Neuronal stem cell (in vitro differentiated cells): ENCODE measurements at regions not wholly inside any gene's neighbourhood (a gene's known extent, or its start where the extent isn't known, plus 50 kb on each side); places are given as distances from the start of the nearest gene placed in this dataset.

Source experiments
- DNase-seq: peaks from one replicate; pipeline ENCODE4 v3.0.0-alpha.2; 2013; ENCODE audit warnings: low spot score
- H2AFZ ChIP-seq: one replicate; pipeline ENCODE4 v1.6.1; 2013; ENCODE audit warnings: mild to moderate bottlenecking, low read length, inconsistent platforms
- H2AK5ac ChIP-seq: 2 replicates; pipeline ENCODE4 v1.6.1; 2013; ENCODE audit warnings: low read depth, mild to moderate bottlenecking, inconsistent platforms, low read length, moderate library complexity, mixed read lengths
- H2BK120ac ChIP-seq: 2 replicates; pipeline ENCODE4 v1.6.1; 2013; ENCODE audit warnings: low read depth, mild to moderate bottlenecking, inconsistent platforms, low read length, moderate library complexity, mixed read lengths
- H2BK12ac ChIP-seq: one replicate; pipeline ENCODE4 v1.6.1; 2013; ENCODE audit warnings: low read length, inconsistent platforms
- H2BK15ac ChIP-seq: 2 replicates; pipeline ENCODE4 v1.6.1; 2013; ENCODE audit warnings: mild to moderate bottlenecking, low read length, inconsistent platforms, mixed read lengths
- H2BK5ac ChIP-seq: one replicate; pipeline ENCODE4 v1.6.1; 2013; ENCODE audit warnings: inconsistent platforms, mild to moderate bottlenecking, low read length, moderate library complexity
- H3K14ac ChIP-seq: one replicate; pipeline ENCODE4 v1.6.1; 2013; ENCODE audit warnings: low read length, inconsistent platforms
- H3K18ac ChIP-seq: 2 replicates; pipeline ENCODE4 v1.6.1; 2013; ENCODE audit warnings: low read length, inconsistent platforms
- H3K23ac ChIP-seq: 2 replicates; pipeline ENCODE4 v1.6.1; 2013; ENCODE audit warnings: low read depth, mild to moderate bottlenecking, mixed read lengths, low read length, inconsistent platforms; ENCODE audit not compliant: poor library complexity
- H3K27ac ChIP-seq: replicated peaks from 3 replicates; pipeline ENCODE4 v1.5.1; 2013; ENCODE audit warnings: low read length, inconsistent platforms
- H3K27me3 ChIP-seq, 3 experiments: 2 replicates each; pipeline ENCODE4 v1.6.1; 2013; ENCODE audit warnings: low read length in 3 of 3, mild to moderate bottlenecking in 2 of 3, inconsistent platforms in 1 of 3, low read depth in 1 of 3, mixed read lengths in 1 of 3, moderate library complexity in 1 of 3; ENCODE audit not compliant: control insufficient read depth in 3 of 3, insufficient read depth in 3 of 3
- H3K36me3 ChIP-seq, 2 donors: replicated peaks in 1 of 2; 2 replicates each; pipeline ENCODE4 v1.6.1; 2013; ENCODE audit warnings: low read length in 2 of 2; ENCODE audit not compliant: control insufficient read depth in 2 of 2, insufficient read depth in 2 of 2
- H3K4ac ChIP-seq: 2 replicates; pipeline ENCODE4 v1.6.1; 2013; ENCODE audit warnings: inconsistent platforms, mild to moderate bottlenecking, low read length, moderate library complexity
- H3K4me1 ChIP-seq, 2 donors: 1 replicate in 1 of 2; 2 replicates in 1 of 2; pipeline ENCODE4 v1.6.1; 2013; ENCODE audit warnings: low read length in 2 of 2, low read depth in 1 of 2; ENCODE audit not compliant: control insufficient read depth in 2 of 2, insufficient read depth in 1 of 2
- H3K4me2 ChIP-seq: one replicate; pipeline ENCODE4 v1.6.1; 2013; ENCODE audit warnings: mild to moderate bottlenecking, low read length, inconsistent platforms; ENCODE audit not compliant: insufficient read depth, poor library complexity, severe bottlenecking
- H3K4me3 ChIP-seq, 2 donors: 2 replicates each; pipeline ENCODE4 v1.5.1; 2013; ENCODE audit warnings: low read length in 2 of 2, mild to moderate bottlenecking in 2 of 2, inconsistent platforms in 1 of 2, moderate library complexity in 1 of 2
- H3K79me1 ChIP-seq: one replicate; pipeline ENCODE4 v1.6.1; 2013; ENCODE audit warnings: low read depth, mild to moderate bottlenecking, inconsistent platforms, low read length, moderate library complexity
- H3K9ac ChIP-seq: one replicate; pipeline ENCODE4 v1.6.1; 2013; ENCODE audit warnings: mild to moderate bottlenecking, low read depth, low read length, inconsistent platforms; ENCODE audit not compliant: poor library complexity
- H3K9me3 ChIP-seq, 2 donors: replicated peaks in 1 of 2; 2 replicates each; pipeline versions ENCODE3 to v1.6.1; 2013; ENCODE audit warnings: low read length in 2 of 2, mild to moderate bottlenecking in 2 of 2, inconsistent platforms in 1 of 2, low read depth in 1 of 2, mixed read lengths in 1 of 2, moderate library complexity in 1 of 2; ENCODE audit not compliant: control insufficient read depth in 2 of 2, insufficient read depth in 1 of 2
- H4K8ac ChIP-seq: one replicate; pipeline ENCODE4 v1.6.1; 2013; ENCODE audit warnings: low read depth, mild to moderate bottlenecking, inconsistent platforms, low read length, moderate library complexity
- H4K91ac ChIP-seq: one replicate; pipeline ENCODE4 v1.6.1; 2013; ENCODE audit warnings: low read length, low read depth, mild to moderate bottlenecking, inconsistent platforms; ENCODE audit not compliant: poor library complexity
- WGBS, 2 donors: extraction: QIAGEN DNeasy Blood & Tissue Kit; methylation state at CpG; one replicate each; pipeline ENCODE4 v1.1.7; 2013; ENCODE audit warnings: missing lambda C conversion rate in 2 of 2, mixed read lengths in 1 of 2; ENCODE audit not compliant: insufficient read length in 2 of 2, insufficient replicate concordance in 1 of 2; ENCODE audit errors: extremely low coverage in 2 of 2; 5-methylcytosine and 5-hydroxymethylcytosine counted together

GRCh38 chr11:106446955-106447354 lies 369.5 kb downstream of the AASDHPPT start:
- Histone ChIP-seq H3K79me1 (no peaks in the 10 kb centered on the region), H3K9me3 (no peaks in the 10 kb centered on the region), H2AFZ (peak overlapping the region; percentile 57), H2BK15ac (no peak overlapping the region), H3K4me3 (no peak overlapping the region), H4K8ac (no peak overlapping the region), H3K9ac (no peak overlapping the region), H3K18ac (no peak overlapping the region), H2BK5ac (no peak overlapping the region), H3K36me3 (no peaks in the 10 kb centered on the region), H3K4me2 (no peak overlapping the region), H2BK12ac (no peak overlapping the region), H3K27me3 (no peaks in the 10 kb centered on the region), H3K23ac (no peak overlapping the region), H3K27ac (no peak overlapping the region), H2AK5ac (no peak overlapping the region), H3K14ac (no peak overlapping the region), H3K4ac (no peak overlapping the region), H2BK120ac (no peak overlapping the region), H4K91ac (no peak overlapping the region), H3K4me1 (peaks cover 0 to 1% of the 10 kb centered on the region in 2 donors)
- WGBS, 2 donors, result no CpG with 5 or more reads among the region's 4 CpGs
- DNase-seq, result no peak

- Histone ChIP-seq H3K4me2 (no peak overlapping the region), H2BK120ac (no peak overlapping the region), H3K36me3 (no peaks in the 10 kb centered on the region), H3K27ac (no peak overlapping the region), H3K18ac (no peak overlapping the region), H3K27me3 (no peaks in the 10 kb centered on the region), H3K4me3 (no peak overlapping the region), H3K9me3 (no peaks in the 10 kb centered on the region), H4K91ac (no peak overlapping the region), H3K4me1 (peaks cover 0 to 1% of the 10 kb centered on the region in 2 donors), H3K23ac (no peak overlapping the region), H2AK5ac (no peak overlapping the region), H3K9ac (no peak overlapping the region), H2AFZ (peak overlapping the region; percentile 30), H2BK12ac (no peak overlapping the region), H4K8ac (no peak overlapping the region), H3K14ac (no peak overlapping the region), H3K4ac (no peak overlapping the region), H2BK5ac (no peak overlapping the region), H2BK15ac (no peak overlapping the region), H3K79me1 (no peaks in the 10 kb centered on the region)
- no peak for DNase-seq
- no CpG with 5 or more reads among the region's 5 CpGs for WGBS, 2 donors
Observed at GRCh38 chr11:106447631-106448191, 370.2 kb downstream of the AASDHPPT start.

- Histone ChIP-seq H3K9me3 (no peaks in the 10 kb centered on the region), H2BK120ac (no peak overlapping the region), H2BK5ac (no peak overlapping the region), H3K4ac (no peak overlapping the region), H3K27me3 (no peaks in the 10 kb centered on the region), H3K4me3 (no peak overlapping the region), H3K27ac (no peak overlapping the region), H3K79me1 (no peaks in the 10 kb centered on the region), H3K14ac (no peak overlapping the region), H3K4me2 (no peak overlapping the region), H3K36me3 (no peaks in the 10 kb centered on the region), H3K18ac (no peak overlapping the region), H2BK12ac (no peak overlapping the region), H3K23ac (no peak overlapping the region), H2BK15ac (no peak overlapping the region), H4K8ac (no peak overlapping the region), H4K91ac (no peak overlapping the region), H2AK5ac (no peak overlapping the region), H3K9ac (no peak overlapping the region), H3K4me1 (peaks cover 0 to 1% of the 10 kb centered on the region in 2 donors), H2AFZ (no peak overlapping the region)
- DNase-seq, result no peak
- no CpG with 5 or more reads among the region's 3 CpGs for WGBS, 2 donors
Observed at GRCh38 chr11:106449763-106450162, 372.3 kb downstream of the AASDHPPT start.

- H2AFZ ChIP-seq, result no peak overlapping the region
- no peak overlapping the region for H3K4ac ChIP-seq
- H3K27me3 ChIP-seq, result no peaks in the 10 kb centered on the region
- H3K36me3 ChIP-seq, result no peaks in the 10 kb centered on the region
- no peak overlapping the region for H3K4me3 ChIP-seq
- H3K27ac ChIP-seq, result no peak overlapping the region
- no peak overlapping the region for H3K14ac ChIP-seq
- H3K4me1 ChIP-seq, result peaks cover 2 to 5% of the 10 kb centered on the region in 2 donors
- no peak overlapping the region for H2BK12ac ChIP-seq
- no peaks in the 10 kb centered on the region for H3K79me1 ChIP-seq
- no peak overlapping the region for H2AK5ac ChIP-seq
- H2BK15ac ChIP-seq, result no peak overlapping the region
- H3K9me3 ChIP-seq, result no peaks in the 10 kb centered on the region
- H3K18ac ChIP-seq, result no peak overlapping the region
- no peak for DNase-seq
- H4K8ac ChIP-seq, result no peak overlapping the region
- H2BK120ac ChIP-seq, result no peak overlapping the region
- WGBS, 2 donors, result no CpG with 5 or more reads among the region's 2 CpGs
- H2BK5ac ChIP-seq, result no peak overlapping the region
- no peak overlapping the region for H3K23ac ChIP-seq
- no peak overlapping the region for H4K91ac ChIP-seq
- no peak overlapping the region for H3K4me2 ChIP-seq
- no peak overlapping the region for H3K9ac ChIP-seq
Observed at GRCh38 chr11:106451228-106451922, 373.9 kb downstream of the AASDHPPT start.
